ENCODE measurements at regions not wholly inside any gene's neighbourhood (a gene's known extent, or its start where the extent isn't known, plus 50 kb on each side); places are given as distances from the start of the nearest gene placed in this dataset.
"Not testable (repeated sequence)": the region's sequence is repeated elsewhere in the genome, so short reads cannot be mapped to it uniquely, and the experiment has no call there.

- TF ChIP-seq CTCF (IDR thresholded peaks at IDR 0.05); SIN3A (IDR thresholded peaks at IDR 0.05; ENCODE audit: borderline replicate concordance, insufficient read depth, low read depth, low read length); POLR2AphosphoS5 (IDR thresholded peaks at IDR 0.05; ENCODE audit: low read depth, low read length); REST (IDR thresholded peaks at IDR 0.05; ENCODE audit: insufficient read depth in 1 of 2, low read depth in 2 of 2, low read length in 1 of 2); TCF7L2 (IDR thresholded peaks at IDR 0.05; ENCODE audit: low read depth, low read length): not testable (repeated sequence)
Observed at GRCh38 chr14:81623771-81624396, 90.2 kb upstream of the SEL1L start.
